ENCODE measurements at regions not wholly inside any gene's neighbourhood (a gene's known extent, or its start where the extent isn't known, plus 50 kb on each side); places are given as distances from the start of the nearest gene placed in this dataset.
"Not testable (repeated sequence)": the region's sequence is repeated elsewhere in the genome, so short reads cannot be mapped to it uniquely, and the experiment has no call there.

- no peak for DNase-seq (ENCODE audit: low read depth in 1 of 2, low spot score in 1 of 2)
- no peak for TF ChIP-seq JUND (IDR thresholded peaks at IDR 0.05; ENCODE audit: low read depth)
- in situ Hi-C loops (cut with HindIII; ENCODE audit: low pct_unique_long_range_greater_than_20kb, low sequenced_read_pairs) = no loop called here
Measured at GRCh38 chr15:62647843-62648505, 394.6 kb upstream of the TPM1 start.

GRCh38 chr15:62648954-62649353 is 393.6 kb upstream of the TPM1 start:
- TF ChIP-seq JUND (IDR thresholded peaks at IDR 0.05; ENCODE audit: low read depth) = no peak
- in situ Hi-C loops (cut with HindIII; ENCODE audit: low pct_unique_long_range_greater_than_20kb, low sequenced_read_pairs) = no loop called here
- DNase-seq (ENCODE audit: low read depth in 1 of 2, low spot score in 1 of 2) = peak in 1 of 2 experiments; percentile 41

- no peak for DNase-seq (ENCODE audit: low read depth in 1 of 2, low spot score in 1 of 2)
- no peak for TF ChIP-seq JUND (IDR thresholded peaks at IDR 0.05; ENCODE audit: low read depth)
- in situ Hi-C loops (cut with HindIII; ENCODE audit: low pct_unique_long_range_greater_than_20kb, low sequenced_read_pairs) = no loop called here
Measured at GRCh38 chr15:62649793-62650420, 392.6 kb upstream of the TPM1 start.

- DNase-seq (ENCODE audit: low read depth in 1 of 2, low spot score in 1 of 2) = no peak
- TF ChIP-seq JUND (IDR thresholded peaks at IDR 0.05; ENCODE audit: low read depth) = no peak
Measured at GRCh38 chr15:62653122-62653521, 389.4 kb upstream of the TPM1 start.

GRCh38 chr15:62656071-62656470 is 386.5 kb upstream of the TPM1 start:
- in situ Hi-C loops (cut with HindIII; ENCODE audit: low pct_unique_long_range_greater_than_20kb, low sequenced_read_pairs) = no loop called here
- no peak for DNase-seq (ENCODE audit: low read depth in 1 of 2, low spot score in 1 of 2)
- TF ChIP-seq JUND (IDR thresholded peaks at IDR 0.05; ENCODE audit: low read depth) = no peak

More at GRCh38 chr15:62653122-62653521, 389.4 kb upstream of the TPM1 start:
- in situ Hi-C loops (cut with HindIII; ENCODE audit: low pct_unique_long_range_greater_than_20kb, low sequenced_read_pairs) = no loop called here

- DNase-seq (ENCODE audit: low read depth in 1 of 2, low spot score in 1 of 2); in situ Hi-C loops (cut with HindIII; ENCODE audit: low pct_unique_long_range_greater_than_20kb, low sequenced_read_pairs): not testable (repeated sequence)
Measured at GRCh38 chr15:62657501-62657900, 385.0 kb upstream of the TPM1 start.

- in situ Hi-C loops (cut with HindIII; ENCODE audit: low pct_unique_long_range_greater_than_20kb, low sequenced_read_pairs) = no loop called here
- no peak for DNase-seq (ENCODE audit: low read depth in 1 of 2, low spot score in 1 of 2)
- TF ChIP-seq JUND (IDR thresholded peaks at IDR 0.05; ENCODE audit: low read depth) = no peak
Measured at GRCh38 chr15:62658498-62658897, 384.0 kb upstream of the TPM1 start.

GRCh38 chr15:62663547-62663946 is 379.0 kb upstream of the TPM1 start:
- in situ Hi-C loops (cut with HindIII; ENCODE audit: low pct_unique_long_range_greater_than_20kb, low sequenced_read_pairs) = no loop called here
- no peak for TF ChIP-seq JUND (IDR thresholded peaks at IDR 0.05; ENCODE audit: low read depth)
- DNase-seq (ENCODE audit: low read depth in 1 of 2, low spot score in 1 of 2) = no peak

- TF ChIP-seq JUND (IDR thresholded peaks at IDR 0.05; ENCODE audit: low read depth) = no peak
- DNase-seq (ENCODE audit: low read depth in 1 of 2, low spot score in 1 of 2) = no peak
- in situ Hi-C loops (cut with HindIII; ENCODE audit: low pct_unique_long_range_greater_than_20kb, low sequenced_read_pairs) = no loop called here
Measured at GRCh38 chr15:62665449-62665848, 377.1 kb upstream of the TPM1 start.

GRCh38 chr15:62666046-62666445 is 376.5 kb upstream of the TPM1 start:
- no peak for TF ChIP-seq JUND (IDR thresholded peaks at IDR 0.05; ENCODE audit: low read depth)
- in situ Hi-C loops (cut with HindIII; ENCODE audit: low pct_unique_long_range_greater_than_20kb, low sequenced_read_pairs) = no loop called here
- DNase-seq (ENCODE audit: low read depth in 1 of 2, low spot score in 1 of 2) = no peak

- in situ Hi-C loops (cut with HindIII; ENCODE audit: low pct_unique_long_range_greater_than_20kb, low sequenced_read_pairs) = no loop called here
- TF ChIP-seq JUND (IDR thresholded peaks at IDR 0.05; ENCODE audit: low read depth) = no peak
- DNase-seq (ENCODE audit: low read depth in 1 of 2, low spot score in 1 of 2) = no peak
Measured at GRCh38 chr15:62672268-62672667, 370.3 kb upstream of the TPM1 start.

- in situ Hi-C loops (cut with HindIII; ENCODE audit: low pct_unique_long_range_greater_than_20kb, low sequenced_read_pairs) = no loop called here
- DNase-seq (ENCODE audit: low read depth in 1 of 2, low spot score in 1 of 2) = no peak
- TF ChIP-seq JUND (IDR thresholded peaks at IDR 0.05; ENCODE audit: low read depth) = no peak
Measured at GRCh38 chr15:62676891-62677290, 365.7 kb upstream of the TPM1 start.

- no peak for DNase-seq (ENCODE audit: low read depth in 1 of 2, low spot score in 1 of 2)
- in situ Hi-C loops (cut with HindIII; ENCODE audit: low pct_unique_long_range_greater_than_20kb, low sequenced_read_pairs) = no loop called here
- TF ChIP-seq JUND (IDR thresholded peaks at IDR 0.05; ENCODE audit: low read depth) = no peak
Measured at GRCh38 chr15:62681939-62682896, 360.3 kb upstream of the TPM1 start.

- in situ Hi-C loops (cut with HindIII; ENCODE audit: low pct_unique_long_range_greater_than_20kb, low sequenced_read_pairs); DNase-seq (ENCODE audit: low read depth in 1 of 2, low spot score in 1 of 2): not testable (repeated sequence)
Measured at GRCh38 chr15:62683192-62683591, 359.4 kb upstream of the TPM1 start.
